Right renal pelvis (tissue), 4 donors: ENCODE measurements at regions not wholly inside any gene's neighbourhood (a gene's known extent, or its start where the extent isn't known, plus 50 kb on each side); places are given as distances from the start of the nearest gene placed in this dataset.
"Not testable (repeated sequence)": the region's sequence is repeated elsewhere in the genome, so short reads cannot be mapped to it uniquely, and the experiment has no call there.

Experiments
- DNase-seq, 4 donors: peaks; one replicate each; pipeline ENCODE4 v3.0.0-alpha.2; 2013; ENCODE audit warnings: low read depth in 4 of 4, low spot score in 3 of 4, missing footprints in 1 of 4

GRCh38 chr2:88802026-88802425 lies 110.6 kb downstream of the RPIA start:
- not testable (repeated sequence) for DNase-seq

- no peak for DNase-seq
Measured at GRCh38 chr2:88807237-88807962, 115.9 kb downstream of the RPIA start.

GRCh38 chr2:88808083-88808482 lies 116.6 kb downstream of the RPIA start:
- DNase-seq = no peak

- DNase-seq = no peak
Measured at GRCh38 chr2:88808652-88809051, 117.2 kb downstream of the RPIA start.

DNA sequence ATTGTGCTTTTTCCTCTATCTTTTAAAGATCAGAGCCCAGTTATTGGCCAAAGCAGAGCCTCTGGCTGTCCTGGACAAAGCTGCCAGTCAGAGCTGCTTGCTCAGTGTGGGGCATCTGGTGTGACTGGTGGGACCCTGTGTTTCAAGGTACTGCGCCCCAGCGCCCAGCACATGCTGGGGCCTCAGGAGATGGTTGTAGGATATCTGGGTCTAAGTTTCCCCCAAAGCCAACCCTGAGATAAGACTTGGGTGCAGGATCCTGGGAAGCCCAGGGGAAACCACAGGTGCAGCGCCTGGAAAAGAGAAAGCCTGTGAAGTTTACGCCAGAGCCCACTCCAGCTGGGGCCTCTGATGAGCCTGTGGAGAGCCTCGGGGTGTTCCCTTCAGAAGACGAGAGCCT lies 117.7 kb downstream of the RPIA start:
- no peak for DNase-seq

DNA sequence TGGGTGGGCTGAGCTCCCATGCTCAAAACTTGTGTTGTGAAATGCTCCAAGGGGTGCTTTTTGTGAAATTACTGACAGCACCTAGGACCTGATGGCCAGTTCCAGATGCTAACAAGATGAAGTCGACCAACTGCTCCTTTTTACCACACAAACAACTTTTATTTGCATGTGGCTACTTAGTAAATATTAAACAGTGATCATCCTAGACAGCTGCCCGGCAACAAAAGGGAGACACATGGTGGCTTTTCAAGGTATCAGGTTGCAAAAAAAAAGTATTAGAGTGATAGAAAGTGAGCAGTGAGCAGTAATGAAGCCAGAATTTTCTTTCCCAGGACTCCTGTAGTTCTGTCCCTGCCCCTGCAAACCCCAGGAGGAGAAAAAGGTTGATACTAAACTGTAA lies 118.5 kb downstream of the RPIA start:
- DNase-seq = no peak

- no peak for DNase-seq
Measured at GRCh38 chr2:88810488-88810887, 119.0 kb downstream of the RPIA start.

DNA sequence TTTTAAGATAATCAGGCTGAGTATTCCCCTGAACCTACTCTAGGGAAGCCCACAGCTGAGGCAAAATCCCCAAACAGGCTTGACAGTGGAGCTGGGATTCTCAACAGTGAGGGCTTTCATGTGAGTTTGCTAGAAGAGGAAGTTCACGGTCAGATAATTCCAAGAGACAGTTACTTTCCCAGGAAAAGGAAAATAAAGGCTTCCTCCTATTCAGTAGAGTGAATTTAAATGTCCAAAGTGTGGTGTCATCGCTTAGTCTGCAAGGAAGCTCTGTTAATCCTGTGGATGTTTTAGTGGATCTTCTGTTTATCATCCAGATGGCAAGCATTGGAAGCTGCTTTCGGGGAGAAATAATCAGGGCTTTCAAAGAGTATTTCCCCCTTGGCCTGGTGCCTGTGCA lies 119.8 kb downstream of the RPIA start:
- DNase-seq = no peak

- no peak for DNase-seq
Measured at GRCh38 chr2:88811681-88812080, 120.2 kb downstream of the RPIA start.

- DNase-seq = no peak
Measured at GRCh38 chr2:88813612-88814011, 122.1 kb downstream of the RPIA start.

GRCh38 chr2:88815282-88815681 lies 123.8 kb downstream of the RPIA start:
- DNase-seq = no peak

- no peak for DNase-seq
Measured at GRCh38 chr2:88815697-88816096, 124.2 kb downstream of the RPIA start.

GRCh38 chr2:88818381-88818780 lies 126.9 kb downstream of the RPIA start:
- no peak for DNase-seq

GRCh38 chr2:88824951-88825350 lies 133.5 kb downstream of the RPIA start:
- no peak for DNase-seq

GRCh38 chr2:88826399-88826798 lies 134.9 kb downstream of the RPIA start:
- no peak for DNase-seq

DNA sequence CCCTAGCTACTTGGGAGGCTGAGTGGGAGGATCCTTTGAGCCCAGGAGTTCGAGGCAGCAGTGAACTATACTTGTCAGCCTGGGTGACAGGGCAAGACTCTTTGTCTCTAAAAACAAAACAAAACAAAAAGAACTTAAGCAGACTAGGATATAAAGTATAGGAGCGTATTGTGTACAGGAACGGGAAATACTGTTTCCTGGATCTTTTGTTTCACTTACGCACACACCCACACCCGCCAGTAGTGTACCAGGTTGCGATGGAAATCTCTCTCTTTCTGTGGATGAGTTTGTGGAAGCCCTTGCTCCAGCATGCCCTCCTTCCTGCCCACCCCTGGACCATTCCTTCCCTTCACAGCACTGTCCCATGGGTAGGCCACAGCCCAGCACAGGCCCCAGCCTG lies 136.3 kb downstream of the RPIA start:
- no peak for DNase-seq

DNA sequence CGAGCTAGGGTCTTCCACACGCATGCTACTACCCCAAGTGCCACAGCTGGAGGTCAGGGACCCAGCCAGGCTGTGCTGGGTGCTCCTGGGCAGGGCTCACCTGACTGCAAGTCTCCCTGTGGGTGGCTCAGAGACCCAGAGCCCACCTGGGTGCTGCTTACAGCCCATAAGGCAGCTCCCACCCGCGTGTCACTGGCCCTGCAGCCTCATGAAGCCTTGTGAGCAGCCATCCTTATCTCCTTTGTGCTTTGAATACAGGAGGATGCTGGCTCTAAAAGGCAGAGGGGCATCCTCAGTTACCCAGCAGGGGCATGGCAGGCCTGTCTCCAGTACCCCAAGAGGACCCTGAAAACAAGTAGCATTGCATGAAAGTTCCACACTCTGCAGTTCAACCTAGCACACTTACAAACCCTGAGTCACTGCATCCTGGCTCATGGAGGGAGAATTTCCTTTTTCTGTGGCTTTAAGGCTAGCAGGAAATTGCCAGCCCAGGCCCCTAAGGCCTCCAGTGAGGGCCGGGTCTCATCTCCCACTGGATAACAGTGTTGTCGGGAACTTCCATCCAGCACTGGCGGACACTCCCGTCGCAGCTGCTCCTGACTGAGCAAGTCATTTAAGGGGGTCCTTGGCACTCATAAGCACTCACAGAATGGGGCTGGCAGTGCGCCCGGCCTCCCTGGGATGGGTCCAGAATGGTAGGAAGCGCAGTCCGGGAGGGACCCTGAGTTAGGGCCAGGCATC lies 137.1 kb downstream of the RPIA start:
- DNase-seq = no peak

- DNase-seq = no peak
Measured at GRCh38 chr2:88829607-88830463, 138.4 kb downstream of the RPIA start.

DNA sequence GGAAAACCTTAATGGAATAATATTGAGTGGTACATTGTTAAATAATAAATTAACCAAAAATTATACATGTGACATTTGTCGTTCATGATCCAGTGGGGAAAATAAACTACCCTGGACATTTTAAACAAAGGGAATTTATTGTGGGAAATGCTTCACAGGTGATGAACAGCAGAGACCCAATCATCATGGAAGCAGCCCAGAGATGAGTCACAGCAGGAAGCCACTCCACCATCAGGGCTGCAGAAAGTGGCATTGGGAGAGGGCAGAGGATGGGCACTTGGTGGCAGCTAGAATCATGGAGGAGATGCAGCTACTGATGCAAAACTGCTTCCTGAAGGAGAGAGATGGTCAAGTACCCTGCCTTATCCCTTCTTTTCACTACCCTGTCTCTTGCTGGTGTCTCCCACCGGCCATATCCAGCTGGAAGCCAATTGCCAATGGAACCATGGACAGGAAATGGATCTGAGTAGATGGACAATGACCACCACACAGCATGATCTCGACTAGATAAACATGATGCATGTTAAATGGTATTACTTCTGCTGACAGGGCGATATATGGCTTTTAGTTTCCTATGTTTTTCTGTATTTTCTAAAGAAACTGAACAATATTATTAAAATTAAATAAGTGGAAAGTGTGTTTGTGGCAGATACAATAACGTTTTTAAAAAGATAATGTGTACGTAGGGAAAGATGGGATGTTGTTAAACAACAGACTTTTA lies 139.8 kb downstream of the RPIA start:
- DNase-seq = no peak

- peak in 1 of 4 donors; percentile 12 for DNase-seq
Measured at GRCh38 chr2:88831792-88832248, 140.3 kb downstream of the RPIA start.
